ENCODE measurements at regions not wholly inside any gene's neighbourhood (a gene's known extent, or its start where the extent isn't known, plus 50 kb on each side); places are given as distances from the start of the nearest gene placed in this dataset.
A peak's percentile ranks its signal among the peaks of the same experiment; 100 is the strongest.

DNA sequence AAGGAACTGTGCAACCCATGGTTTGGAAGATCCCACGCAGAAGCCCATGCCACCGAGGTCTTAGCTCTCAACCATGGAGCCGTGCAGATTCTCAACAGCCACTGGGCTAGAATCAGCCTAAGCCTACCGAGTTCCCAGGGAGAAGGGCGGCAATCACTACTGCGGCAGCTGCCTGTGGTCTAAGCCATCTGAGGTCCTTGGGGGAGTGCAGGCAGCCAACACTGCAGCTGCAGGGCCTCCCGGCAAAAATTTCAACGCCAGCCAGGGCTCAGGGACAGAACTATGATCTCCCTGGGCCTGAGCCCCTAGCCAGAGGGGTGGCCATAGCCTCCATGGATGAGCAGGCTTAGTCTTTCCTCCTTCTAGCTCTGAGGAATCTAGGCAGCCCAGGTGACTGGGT lies 156.8 kb upstream of the CLEC14A start:
- DNase-seq (ENCODE audit: low read depth) = no peak
- no peak overlapping the region for H3K4me3 ChIP-seq (ENCODE audit: low read depth, low read length)
- TF ChIP-seq, protein P1, sequence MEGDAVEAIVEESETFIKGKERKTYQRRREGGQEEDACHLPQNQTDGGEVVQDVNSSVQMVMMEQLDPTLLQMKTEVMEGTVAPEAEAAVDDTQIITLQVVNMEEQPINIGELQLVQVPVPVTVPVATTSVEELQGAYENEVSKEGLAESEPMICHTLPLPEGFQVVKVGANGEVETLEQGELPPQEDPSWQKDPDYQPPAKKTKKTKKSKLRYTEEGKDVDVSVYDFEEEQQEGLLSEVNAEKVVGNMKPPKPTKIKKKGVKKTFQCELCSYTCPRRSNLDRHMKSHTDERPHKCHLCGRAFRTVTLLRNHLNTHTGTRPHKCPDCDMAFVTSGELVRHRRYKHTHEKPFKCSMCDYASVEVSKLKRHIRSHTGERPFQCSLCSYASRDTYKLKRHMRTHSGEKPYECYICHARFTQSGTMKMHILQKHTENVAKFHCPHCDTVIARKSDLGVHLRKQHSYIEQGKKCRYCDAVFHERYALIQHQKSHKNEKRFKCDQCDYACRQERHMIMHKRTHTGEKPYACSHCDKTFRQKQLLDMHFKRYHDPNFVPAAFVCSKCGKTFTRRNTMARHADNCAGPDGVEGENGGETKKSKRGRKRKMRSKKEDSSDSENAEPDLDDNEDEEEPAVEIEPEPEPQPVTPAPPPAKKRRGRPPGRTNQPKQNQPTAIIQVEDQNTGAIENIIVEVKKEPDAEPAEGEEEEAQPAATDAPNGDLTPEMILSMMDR (IDR thresholded peaks at IDR 0.05; ENCODE audit: insufficient read depth, low read length) = no peak

DNA sequence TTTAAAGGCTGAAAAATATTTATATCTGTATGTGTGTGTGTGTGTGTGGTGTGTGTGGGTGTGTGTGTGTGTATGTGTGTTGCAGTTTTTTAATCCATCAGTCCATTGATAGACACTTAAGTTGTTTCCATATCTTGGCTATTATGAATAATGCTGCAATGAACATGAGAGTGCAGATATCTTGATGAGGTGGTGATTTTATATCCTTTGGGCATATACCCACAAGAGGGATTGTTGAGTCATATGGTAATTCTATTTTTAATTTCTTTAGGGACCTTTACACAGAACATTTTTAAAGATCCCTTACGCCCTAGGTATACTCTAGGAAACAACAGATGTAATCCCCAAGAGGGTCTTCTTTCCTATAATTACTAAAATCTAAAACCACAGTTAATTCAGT lies 154.5 kb upstream of the CLEC14A start:
- H3K4me3 ChIP-seq (ENCODE audit: low read depth, low read length) = no peak overlapping the region
- TF ChIP-seq, protein P1 (IDR thresholded peaks at IDR 0.05; ENCODE audit: insufficient read depth, low read length) = no peak
- DNase-seq (ENCODE audit: low read depth) = no peak

DNA sequence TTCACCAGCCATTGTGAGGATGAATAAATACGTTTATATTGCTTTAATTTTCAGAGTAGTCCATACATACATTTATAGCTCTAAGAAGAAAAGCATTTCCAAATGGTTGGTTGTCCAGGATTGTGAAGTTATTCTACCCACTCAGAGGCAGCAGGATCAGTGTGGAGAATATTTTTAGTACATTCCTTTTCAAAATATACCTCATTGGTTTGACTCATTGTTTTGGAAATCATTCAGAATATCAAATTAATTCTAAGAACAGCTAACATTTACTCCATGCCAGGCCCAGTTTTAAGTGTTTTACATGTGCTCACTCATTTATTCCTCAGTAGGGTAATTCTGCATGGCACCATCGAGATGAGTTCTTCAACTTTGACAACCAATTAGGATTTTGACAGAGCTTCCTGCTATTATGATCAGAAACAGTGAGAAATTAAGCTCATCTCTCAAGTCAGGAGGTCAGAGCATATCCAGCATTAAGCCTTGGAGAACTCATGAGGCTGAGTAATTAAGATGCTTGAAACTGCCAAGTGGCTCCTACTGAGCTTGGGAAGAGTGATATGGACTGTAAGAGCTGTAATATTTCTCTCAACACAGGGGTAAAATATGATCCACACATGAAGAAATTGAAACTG lies 153.3 kb upstream of the CLEC14A start:
- TF ChIP-seq, protein P1 (IDR thresholded peaks at IDR 0.05; ENCODE audit: insufficient read depth, low read length) = no peak
- DNase-seq (ENCODE audit: low read depth) = peak; percentile 25
- no peak overlapping the region for H3K4me3 ChIP-seq (ENCODE audit: low read depth, low read length)

DNA sequence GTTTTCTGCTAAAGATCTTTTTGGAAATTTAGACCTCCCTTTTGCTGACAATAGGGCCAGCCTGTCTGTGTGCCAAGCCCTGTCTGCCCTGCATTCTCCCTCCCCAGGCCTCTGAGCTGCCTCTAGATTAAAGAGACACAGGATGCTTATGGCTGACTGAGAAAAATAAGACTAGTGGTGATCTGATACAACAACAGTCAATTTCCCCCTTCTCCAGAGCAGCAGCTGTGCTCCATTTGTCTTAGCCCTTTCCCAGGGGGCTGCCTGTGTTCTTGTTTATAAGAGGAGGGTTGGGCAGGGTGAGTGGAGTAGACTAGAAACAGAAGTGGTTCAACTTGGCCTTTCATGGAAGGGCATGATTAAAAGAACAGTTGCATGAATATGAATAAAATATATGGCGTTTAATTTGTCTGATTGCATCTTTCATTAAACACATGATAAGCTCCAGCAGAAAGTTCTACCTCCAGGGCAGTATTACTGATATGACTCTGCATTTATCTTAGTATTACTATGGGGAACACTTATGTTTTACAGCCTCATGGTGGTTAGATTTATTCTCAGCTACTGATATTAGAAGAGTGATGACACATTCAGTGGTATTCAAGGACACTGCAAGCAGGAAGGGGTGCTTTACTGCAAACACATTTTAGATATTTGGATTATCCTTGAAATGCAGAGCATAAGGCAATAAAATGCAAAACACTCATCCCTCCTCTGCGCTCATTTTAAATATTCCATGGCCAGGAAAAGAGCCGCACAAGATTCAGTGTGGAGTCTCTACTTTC lies 150.2 kb upstream of the CLEC14A start:
- TF ChIP-seq, protein P1 (IDR thresholded peaks at IDR 0.05; ENCODE audit: insufficient read depth, low read length) = no peak
- DNase-seq (ENCODE audit: low read depth) = peak; percentile 26
- H3K4me3 ChIP-seq (ENCODE audit: low read depth, low read length) = no peak overlapping the region

DNA sequence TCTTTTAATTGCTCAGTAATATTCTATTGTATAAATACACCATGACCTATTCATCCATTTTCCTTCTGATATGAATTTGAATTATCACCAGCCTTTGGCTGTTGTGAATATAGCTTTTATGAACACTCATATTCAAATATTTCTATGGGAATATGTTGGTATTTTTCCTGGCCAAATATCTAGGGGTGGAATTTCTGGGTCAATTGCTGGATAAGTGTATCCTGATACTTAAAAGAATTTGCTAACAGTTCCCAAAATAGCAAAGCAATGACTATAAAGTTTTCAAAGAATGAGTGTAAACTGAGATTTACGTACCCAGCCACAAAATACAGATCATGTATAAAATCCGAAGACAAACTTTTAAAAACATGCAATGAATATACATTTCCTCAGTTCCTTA lies 148.7 kb upstream of the CLEC14A start:
- DNase-seq (ENCODE audit: low read depth) = peak; percentile 52
- H3K4me3 ChIP-seq (ENCODE audit: low read depth, low read length) = no peak overlapping the region

DNA sequence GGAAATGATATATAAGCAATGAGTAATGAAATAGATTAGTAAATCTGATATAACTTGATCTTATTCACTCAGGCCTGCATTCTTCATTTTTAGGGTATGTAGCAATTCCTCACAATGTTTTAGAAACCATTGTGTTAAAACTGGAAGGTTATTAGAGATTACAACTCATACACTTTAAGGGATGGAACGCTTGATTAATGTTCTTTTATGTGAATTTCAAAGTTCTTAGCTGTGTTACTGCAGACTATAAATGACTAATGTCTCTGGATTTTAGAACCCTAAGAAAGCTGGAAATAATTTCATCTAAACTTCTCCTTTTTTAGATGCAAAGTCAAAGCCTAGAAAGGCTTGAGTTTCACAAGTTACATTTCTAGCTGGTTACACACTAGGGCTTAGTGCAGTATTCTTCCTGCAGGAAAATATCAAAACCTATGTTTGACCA lies 148.2 kb upstream of the CLEC14A start:
- H3K4me3 ChIP-seq (ENCODE audit: low read depth, low read length) = no peak overlapping the region
- TF ChIP-seq, protein P1 (IDR thresholded peaks at IDR 0.05; ENCODE audit: insufficient read depth, low read length) = no peak
- peak; percentile 78 for DNase-seq (ENCODE audit: low read depth)

More for the DNA sequence above, 148.7 kb upstream of the CLEC14A start:
- TF ChIP-seq, protein P1 (IDR thresholded peaks at IDR 0.05; ENCODE audit: insufficient read depth, low read length) = no peak
